ENCODE measurements at regions not wholly inside any gene's neighbourhood (a gene's known extent, or its start where the extent isn't known, plus 50 kb on each side); places are given as distances from the start of the nearest gene placed in this dataset.

DNA sequence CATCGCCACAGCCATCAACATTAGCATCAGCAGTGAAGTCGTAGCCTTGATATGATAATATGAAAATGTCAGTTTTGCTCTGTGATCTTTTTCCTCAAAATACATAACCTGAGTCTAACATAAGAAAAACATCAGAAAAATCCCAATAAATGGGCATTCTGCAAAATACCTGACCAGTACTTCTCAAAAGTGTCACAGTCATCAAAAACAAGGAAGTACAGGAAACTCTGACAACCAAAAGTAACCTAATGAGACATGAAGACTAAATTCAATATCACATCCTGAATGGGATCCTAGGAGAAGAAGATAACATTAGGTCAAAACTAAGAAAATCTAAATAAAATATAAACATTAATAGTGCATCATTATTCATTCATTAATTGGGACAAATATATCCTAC, 1731.0 kb downstream of the SUCLG1 start (continued):
- TF ChIP-seq, protein P1, sequence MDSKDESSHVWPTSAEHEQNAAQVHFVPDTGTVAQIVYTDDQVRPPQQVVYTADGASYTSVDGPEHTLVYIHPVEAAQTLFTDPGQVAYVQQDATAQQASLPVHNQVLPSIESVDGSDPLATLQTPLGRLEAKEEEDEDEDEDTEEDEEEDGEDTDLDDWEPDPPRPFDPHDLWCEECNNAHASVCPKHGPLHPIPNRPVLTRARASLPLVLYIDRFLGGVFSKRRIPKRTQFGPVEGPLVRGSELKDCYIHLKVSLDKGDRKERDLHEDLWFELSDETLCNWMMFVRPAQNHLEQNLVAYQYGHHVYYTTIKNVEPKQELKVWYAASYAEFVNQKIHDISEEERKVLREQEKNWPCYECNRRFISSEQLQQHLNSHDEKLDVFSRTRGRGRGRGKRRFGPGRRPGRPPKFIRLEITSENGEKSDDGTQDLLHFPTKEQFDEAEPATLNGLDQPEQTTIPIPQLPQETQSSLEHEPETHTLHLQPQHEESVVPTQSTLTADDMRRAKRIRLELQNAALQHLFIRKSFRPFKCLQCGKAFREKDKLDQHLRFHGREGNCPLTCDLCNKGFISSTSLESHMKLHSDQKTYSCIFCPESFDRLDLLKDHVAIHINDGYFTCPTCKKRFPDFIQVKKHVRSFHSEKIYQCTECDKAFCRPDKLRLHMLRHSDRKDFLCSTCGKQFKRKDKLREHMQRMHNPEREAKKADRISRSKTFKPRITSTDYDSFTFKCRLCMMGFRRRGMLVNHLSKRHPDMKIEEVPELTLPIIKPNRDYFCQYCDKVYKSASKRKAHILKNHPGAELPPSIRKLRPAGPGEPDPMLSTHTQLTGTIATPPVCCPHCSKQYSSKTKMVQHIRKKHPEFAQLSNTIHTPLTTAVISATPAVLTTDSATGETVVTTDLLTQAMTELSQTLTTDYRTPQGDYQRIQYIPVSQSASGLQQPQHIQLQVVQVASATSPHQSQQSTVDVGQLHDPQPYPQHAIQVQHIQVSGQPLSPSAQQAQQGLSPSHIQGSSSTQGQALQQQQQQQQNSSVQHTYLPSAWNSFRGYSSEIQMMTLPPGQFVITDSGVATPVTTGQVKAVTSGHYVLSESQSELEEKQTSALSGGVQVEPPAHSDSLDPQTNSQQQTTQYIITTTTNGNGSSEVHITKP (tag by site-specific recombination; IDR thresholded peaks at IDR 0.05): no peak
- TF ChIP-seq ZNF366 (tag by site-specific recombination; conservative IDR thresholded peaks at IDR 0.05) (no peak), ZNF274 (IDR thresholded peaks at IDR 0.05; ENCODE audit: low read length) (no peak), ZNF274 (tag by site-specific recombination; IDR thresholded peaks at IDR 0.05; ENCODE audit: borderline replicate concordance) (no peak)

- no peaks in the 10 kb centered on the region for H3K36me3 ChIP-seq (ENCODE audit: control insufficient read depth in 2 of 2, insufficient read depth in 1 of 2, low read length in 2 of 2)
- POLR2A ChIA-PET: no interaction called here
- H3K27ac ChIP-seq (ENCODE audit: extremely low read depth, low read depth, low read length): no peak overlapping the region
- H3K4me3 ChIP-seq (ENCODE audit: low read depth, low read length): no peak overlapping the region
- H3K4me1 ChIP-seq (ENCODE audit: control insufficient read depth, insufficient read depth, low read length): no peaks in the 10 kb centered on the region
- H3K9me3 ChIP-seq (ENCODE audit: control insufficient read depth, insufficient read depth, low read depth, low read length): no peaks in the 10 kb centered on the region
- TF ChIP-seq, protein P2, sequence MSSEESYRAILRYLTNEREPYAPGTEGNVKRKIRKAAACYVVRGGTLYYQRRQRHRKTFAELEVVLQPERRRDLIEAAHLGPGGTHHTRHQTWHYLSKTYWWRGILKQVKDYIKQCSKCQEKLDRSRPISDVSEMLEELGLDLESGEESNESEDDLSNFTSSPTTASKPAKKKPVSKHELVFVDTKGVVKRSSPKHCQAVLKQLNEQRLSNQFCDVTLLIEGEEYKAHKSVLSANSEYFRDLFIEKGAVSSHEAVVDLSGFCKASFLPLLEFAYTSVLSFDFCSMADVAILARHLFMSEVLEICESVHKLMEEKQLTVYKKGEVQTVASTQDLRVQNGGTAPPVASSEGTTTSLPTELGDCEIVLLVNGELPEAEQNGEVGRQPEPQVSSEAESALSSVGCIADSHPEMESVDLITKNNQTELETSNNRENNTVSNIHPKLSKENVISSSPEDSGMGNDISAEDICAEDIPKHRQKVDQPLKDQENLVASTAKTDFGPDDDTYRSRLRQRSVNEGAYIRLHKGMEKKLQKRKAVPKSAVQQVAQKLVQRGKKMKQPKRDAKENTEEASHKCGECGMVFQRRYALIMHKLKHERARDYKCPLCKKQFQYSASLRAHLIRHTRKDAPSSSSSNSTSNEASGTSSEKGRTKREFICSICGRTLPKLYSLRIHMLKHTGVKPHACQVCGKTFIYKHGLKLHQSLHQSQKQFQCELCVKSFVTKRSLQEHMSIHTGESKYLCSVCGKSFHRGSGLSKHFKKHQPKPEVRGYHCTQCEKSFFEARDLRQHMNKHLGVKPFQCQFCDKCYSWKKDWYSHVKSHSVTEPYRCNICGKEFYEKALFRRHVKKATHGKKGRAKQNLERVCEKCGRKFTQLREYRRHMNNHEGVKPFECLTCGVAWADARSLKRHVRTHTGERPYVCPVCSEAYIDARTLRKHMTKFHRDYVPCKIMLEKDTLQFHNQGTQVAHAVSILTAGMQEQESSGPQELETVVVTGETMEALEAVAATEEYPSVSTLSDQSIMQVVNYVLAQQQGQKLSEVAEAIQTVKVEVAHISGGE (tag by site-specific recombination; conservative IDR thresholded peaks at IDR 0.05; ENCODE audit: low read depth): no peak
- TF ChIP-seq ZNF223 (tag by site-specific recombination; IDR thresholded peaks at IDR 0.05) (no peak), ZNF248 (tag by site-specific recombination; IDR thresholded peaks at IDR 0.05) (no peak), ZNF133 (tag by site-specific recombination; IDR thresholded peaks at IDR 0.05) (no peak), EGR2 (tag by site-specific recombination; IDR thresholded peaks at IDR 0.05; ENCODE audit: low read depth) (no peak), ZBTB21 (tag by site-specific recombination; IDR thresholded peaks at IDR 0.05) (no peak), MEIS1 (CRISPR knock-in tag; IDR thresholded peaks at IDR 0.05; ENCODE audit: borderline replicate concordance) (no peak), ZNF521 (tag by site-specific recombination; IDR thresholded peaks at IDR 0.05) (no peak), CTCF (tag by site-specific recombination; IDR thresholded peaks at IDR 0.05) (no peak), ZNF692 (tag by site-specific recombination; IDR thresholded peaks at IDR 0.05) (no peak)
- CTCF ChIA-PET: no interaction called here
Observed at GRCh38 chr2:82708681-82709080, 1750.4 kb downstream of the SUCLG1 start.

Measured in HEK293 (cell line).